Lung (tissue), 11 donors: ENCODE measurements at regions not wholly inside any gene's neighbourhood (a gene's known extent, or its start where the extent isn't known, plus 50 kb on each side); places are given as distances from the start of the nearest gene placed in this dataset.
A peak's percentile ranks its signal among the peaks of the same experiment; 100 is the strongest.

ENCODE experiments used
- ATAC-seq: fragments of 200-7000 bp; cut with Tn5 transposase; one replicate; pipeline ENCODE4 v1.9.1; 2020; ENCODE audit warnings: moderate number of reproducible peaks; ENCODE audit not compliant: insufficient read depth, low FRiP score
- DNase-seq, 3 donors: peaks; one replicate each; pipeline ENCODE4 v3.0.0-alpha.2; 2013 to 2017
- H3K27ac ChIP-seq, 2 donors: one replicate each; pipeline ENCODE4 v1.5.1; 2013; ENCODE audit warnings: mild to moderate bottlenecking in 2 of 2, moderate library complexity in 2 of 2, control low read depth in 1 of 2, inconsistent platforms in 1 of 2, low read depth in 1 of 2, low read length in 1 of 2
- H3K27me3 ChIP-seq, 3 donors: one replicate each; pipeline ENCODE4 v1.5.1; 2013; ENCODE audit warnings: low read length in 2 of 3; ENCODE audit not compliant: control insufficient read depth in 3 of 3, insufficient read depth in 3 of 3
- H3K36me3 ChIP-seq, 4 donors: one replicate each; pipeline ENCODE4 v1.5.1; 2013; ENCODE audit warnings: low read length in 4 of 4, mild to moderate bottlenecking in 1 of 4, moderate library complexity in 1 of 4; ENCODE audit not compliant: control insufficient read depth in 4 of 4, insufficient read depth in 4 of 4
- H3K4me1 ChIP-seq, 5 donors: one replicate each; pipeline ENCODE4 v1.5.1; 2013; ENCODE audit warnings: low read length in 5 of 5, mild to moderate bottlenecking in 2 of 5, moderate library complexity in 1 of 5; ENCODE audit not compliant: control insufficient read depth in 5 of 5, insufficient read depth in 5 of 5
- H3K4me3 ChIP-seq: one replicate; pipeline ENCODE4 v1.5.1; 2013; ENCODE audit warnings: mild to moderate bottlenecking, control low read depth, moderate library complexity
- H3K9ac ChIP-seq, 2 donors: one replicate each; pipeline ENCODE4 v1.5.1; 2013; ENCODE audit warnings: low read length in 2 of 2, control low read depth in 1 of 2; ENCODE audit not compliant: insufficient read depth in 1 of 2
- H3K9me3 ChIP-seq, 4 donors: one replicate each; pipeline ENCODE4 v1.5.1; 2013; ENCODE audit warnings: low read length in 3 of 4, mild to moderate bottlenecking in 1 of 4, moderate library complexity in 1 of 4; ENCODE audit not compliant: control insufficient read depth in 4 of 4, insufficient read depth in 3 of 4
- WGBS, 2 donors: extraction: QIAGEN DNeasy Blood & Tissue Kit; methylation state at CpG; one replicate each; pipeline ENCODE4 v1.1.7; 2013; 5-methylcytosine and 5-hydroxymethylcytosine counted together
- TF ChIP-seq, protein P1 (sequence below): IDR thresholded peaks from 2 replicates; pipeline ENCODE4 v1.5.1; 2012; ENCODE audit warnings: mild to moderate bottlenecking; ENCODE audit errors: control extremely low read depth, extremely low read depth
- donor health status: control.
- donor health status: control.
- donor health status: Bipolar disorder and iron deficiency.
- donor health status: healthy.
- donor health status: DM: yes; HTN: yes; CAD: no.

DNA sequence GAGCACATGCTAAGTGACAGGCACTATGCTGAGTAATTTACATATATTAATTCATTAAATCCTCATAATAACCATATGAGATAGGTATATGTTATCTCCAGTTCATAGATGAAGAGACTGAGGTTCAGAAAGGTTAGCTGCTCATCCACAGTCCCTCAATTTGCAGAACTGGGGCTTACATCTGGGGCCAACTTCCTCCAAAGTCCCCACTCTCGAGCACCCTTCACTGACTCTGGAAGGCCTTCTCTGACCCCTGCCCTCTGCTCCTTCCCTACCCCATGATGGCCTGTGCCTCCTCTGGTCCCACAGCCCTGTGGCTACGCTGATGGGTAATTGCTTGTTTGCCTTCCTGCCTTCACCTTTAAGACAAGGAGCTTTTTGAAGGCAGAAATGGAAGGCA, 71.6 kb downstream of the C5orf15 start:
- H3K9me3 ChIP-seq, result no peaks in the 10 kb centered on the region
- WGBS, 2 donors, result 81 to 87% methylated on average over 2 of the region's 2 CpGs
- H3K9ac ChIP-seq, result no peak overlapping the region
- no peak overlapping the region for H3K4me3 ChIP-seq
- H3K27me3 ChIP-seq, result no peaks in the 10 kb centered on the region
- H3K36me3 ChIP-seq, result no peaks in the 10 kb centered on the region
- H3K4me1 ChIP-seq, result no peaks in the 10 kb centered on the region
- H3K27ac ChIP-seq, result no peak overlapping the region
- ATAC-seq (no peak), DNase-seq (no peak)
- TF ChIP-seq, protein P1, sequence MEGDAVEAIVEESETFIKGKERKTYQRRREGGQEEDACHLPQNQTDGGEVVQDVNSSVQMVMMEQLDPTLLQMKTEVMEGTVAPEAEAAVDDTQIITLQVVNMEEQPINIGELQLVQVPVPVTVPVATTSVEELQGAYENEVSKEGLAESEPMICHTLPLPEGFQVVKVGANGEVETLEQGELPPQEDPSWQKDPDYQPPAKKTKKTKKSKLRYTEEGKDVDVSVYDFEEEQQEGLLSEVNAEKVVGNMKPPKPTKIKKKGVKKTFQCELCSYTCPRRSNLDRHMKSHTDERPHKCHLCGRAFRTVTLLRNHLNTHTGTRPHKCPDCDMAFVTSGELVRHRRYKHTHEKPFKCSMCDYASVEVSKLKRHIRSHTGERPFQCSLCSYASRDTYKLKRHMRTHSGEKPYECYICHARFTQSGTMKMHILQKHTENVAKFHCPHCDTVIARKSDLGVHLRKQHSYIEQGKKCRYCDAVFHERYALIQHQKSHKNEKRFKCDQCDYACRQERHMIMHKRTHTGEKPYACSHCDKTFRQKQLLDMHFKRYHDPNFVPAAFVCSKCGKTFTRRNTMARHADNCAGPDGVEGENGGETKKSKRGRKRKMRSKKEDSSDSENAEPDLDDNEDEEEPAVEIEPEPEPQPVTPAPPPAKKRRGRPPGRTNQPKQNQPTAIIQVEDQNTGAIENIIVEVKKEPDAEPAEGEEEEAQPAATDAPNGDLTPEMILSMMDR, result no peak

- no peaks in the 10 kb centered on the region for H3K36me3 ChIP-seq
- no peak for DNase-seq
- 94 to 96% methylated on average over 7 of the region's 7 CpGs for WGBS, 2 donors
- no peaks in the 10 kb centered on the region for H3K9me3 ChIP-seq
- no peak overlapping the region for H3K4me3 ChIP-seq
- H3K27me3 ChIP-seq, result no peaks in the 10 kb centered on the region
- H3K27ac ChIP-seq, result no peak overlapping the region
- no peak for ATAC-seq
- H3K4me1 ChIP-seq, result no peaks in the 10 kb centered on the region
- H3K9ac ChIP-seq, result no peak overlapping the region
- TF ChIP-seq, protein P1, result no peak
Observed at GRCh38 chr5:133895979-133896845, 72.2 kb downstream of the C5orf15 start.

GRCh38 chr5:133894143-133894542, 74.3 kb downstream of the C5orf15 start:
- H3K9me3 ChIP-seq, result no peaks in the 10 kb centered on the region
- no peaks in the 10 kb centered on the region for H3K4me1 ChIP-seq
- H3K4me3 ChIP-seq, result no peak overlapping the region
- TF ChIP-seq, protein P1, result no peak
- peak in 1 of 3 donors; percentile 25 for DNase-seq
- H3K36me3 ChIP-seq, result no peaks in the 10 kb centered on the region
- H3K27ac ChIP-seq, result no peak overlapping the region
- no peak overlapping the region for H3K9ac ChIP-seq
- ATAC-seq, result no peak
- H3K27me3 ChIP-seq, result no peaks in the 10 kb centered on the region
- WGBS, 2 donors, result 48 to 52% methylated on average over 5 of the region's 5 CpGs
